ENCODE measurements at regions not wholly inside any gene's neighbourhood (a gene's known extent, or its start where the extent isn't known, plus 50 kb on each side); places are given as distances from the start of the nearest gene placed in this dataset.
A peak's percentile ranks its signal among the peaks of the same experiment; 100 is the strongest.

DNA sequence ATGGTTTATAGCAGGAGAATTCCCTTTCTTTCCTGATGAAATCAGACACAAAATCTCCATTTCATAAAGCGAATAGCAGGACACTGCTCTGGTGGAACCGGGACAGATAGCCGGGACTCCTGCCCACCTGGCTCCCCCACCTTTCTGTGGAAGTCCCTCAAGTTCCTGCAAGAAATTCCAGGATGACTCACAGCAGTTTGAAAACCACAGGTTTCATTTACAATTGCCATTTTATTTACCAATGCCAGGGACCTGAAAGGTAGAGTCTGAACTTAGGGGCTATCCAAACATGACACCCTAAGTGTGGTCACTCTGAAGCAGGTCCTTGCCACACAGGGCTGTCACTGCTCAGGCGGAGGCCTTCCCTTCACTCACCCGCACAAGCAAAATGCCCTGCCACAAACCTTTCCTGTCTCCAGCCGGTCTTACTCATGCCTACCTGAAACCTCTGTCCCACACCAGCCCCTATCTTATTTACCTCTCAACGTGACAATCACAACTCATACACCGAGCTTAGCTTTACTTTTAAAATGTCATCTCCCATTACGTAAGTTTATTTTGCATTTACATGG is 63.3 kb upstream of the TAF1L start:
- TF ChIP-seq CTCF (conservative IDR thresholded peaks at IDR 0.05) = no peak
- no peak for TF ChIP-seq ZFX (IDR thresholded peaks at IDR 0.05)
- H3K27ac ChIP-seq = no peak overlapping the region

DNA sequence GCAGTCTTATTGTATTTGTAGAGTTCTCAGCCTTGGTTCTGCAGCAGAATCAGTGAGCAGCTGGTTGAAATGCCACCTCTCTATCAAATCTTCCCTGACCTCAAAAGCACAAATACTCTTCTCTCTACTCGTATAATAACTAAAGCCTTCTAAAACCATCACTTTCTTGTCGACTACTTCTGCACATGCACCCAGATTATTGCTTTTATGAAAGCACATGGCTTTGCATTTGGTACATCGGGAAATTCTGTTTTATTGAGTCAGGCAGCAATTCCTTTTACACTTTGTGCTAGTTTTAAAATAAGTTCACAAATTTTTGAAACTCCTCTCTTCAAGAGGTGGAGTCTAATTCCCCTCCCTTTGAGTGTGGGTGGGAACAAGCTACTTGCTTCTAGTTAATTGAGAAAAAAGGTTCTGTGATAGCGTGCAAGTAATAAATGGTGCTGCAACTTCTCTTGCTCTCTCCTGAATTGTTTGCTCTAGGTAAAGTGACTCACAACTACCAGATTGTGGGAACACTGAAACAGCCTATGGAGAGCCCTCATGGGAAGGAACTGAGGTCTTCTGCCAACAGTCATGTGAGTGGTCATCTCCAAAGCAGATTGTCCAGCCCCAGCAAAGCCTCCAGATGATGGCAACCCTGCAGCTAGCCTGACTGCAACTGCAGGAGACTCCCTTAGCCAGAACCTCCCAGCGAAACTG is 66.0 kb upstream of the TAF1L start:
- TF ChIP-seq ZFX (IDR thresholded peaks at IDR 0.05) (no peak), CTCF (conservative IDR thresholded peaks at IDR 0.05) (no peak)
- H3K27ac ChIP-seq = no peak overlapping the region

DNA sequence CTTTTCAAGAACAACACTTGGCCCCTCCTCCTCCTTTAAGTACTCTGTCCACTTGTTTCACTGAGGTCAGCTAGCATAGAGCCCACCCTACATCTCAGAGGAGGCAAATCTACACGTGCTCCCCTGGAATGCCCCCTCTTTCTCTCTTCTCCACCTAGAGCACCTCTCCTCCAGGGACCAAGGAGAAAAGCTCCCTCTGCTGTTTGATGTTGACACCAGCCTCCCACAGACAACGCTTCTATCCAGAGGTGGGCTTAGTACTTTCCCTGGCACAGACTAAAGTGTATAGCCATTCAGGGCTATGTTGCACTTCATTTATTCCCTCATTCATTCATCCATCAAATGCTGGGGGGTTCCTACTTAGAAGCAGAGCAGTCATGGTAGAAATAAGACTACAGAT is 68.2 kb upstream of the TAF1L start:
- TF ChIP-seq ZFX (IDR thresholded peaks at IDR 0.05) (no peak), CTCF (conservative IDR thresholded peaks at IDR 0.05) (peak; percentile 20; the same call in 1 of the 2 replicates)
- no peak overlapping the region for H3K27ac ChIP-seq

DNA sequence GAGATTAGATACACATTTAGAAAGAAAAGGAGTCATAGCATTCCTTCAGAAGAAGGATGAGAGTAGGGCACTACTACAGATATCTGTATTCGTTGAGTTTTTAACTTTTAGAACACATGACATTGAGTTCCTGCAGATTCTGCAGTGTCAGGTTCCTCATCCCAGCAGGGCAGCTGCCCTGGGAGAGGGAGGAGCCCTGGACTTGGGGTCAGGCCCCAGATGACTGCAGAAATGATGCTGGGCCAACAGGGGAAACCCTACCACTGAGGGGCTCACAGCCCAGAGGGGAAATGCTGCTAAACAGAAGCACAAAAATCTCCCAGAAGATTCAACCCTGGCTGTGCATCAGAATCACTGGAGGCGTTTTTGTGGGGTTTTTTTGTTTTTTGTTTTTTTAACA is 68.9 kb upstream of the TAF1L start:
- TF ChIP-seq CTCF (conservative IDR thresholded peaks at IDR 0.05) (no peak), ZFX (IDR thresholded peaks at IDR 0.05) (no peak)
- H3K27ac ChIP-seq = no peak overlapping the region

- TF ChIP-seq CTCF (conservative IDR thresholded peaks at IDR 0.05) = no peak
- no peak for TF ChIP-seq ZFX (IDR thresholded peaks at IDR 0.05)
- no peak overlapping the region for H3K27ac ChIP-seq
These were observed 69.6 kb upstream of the TAF1L start for GRCh38 chr9:32705059-32705458.

DNA sequence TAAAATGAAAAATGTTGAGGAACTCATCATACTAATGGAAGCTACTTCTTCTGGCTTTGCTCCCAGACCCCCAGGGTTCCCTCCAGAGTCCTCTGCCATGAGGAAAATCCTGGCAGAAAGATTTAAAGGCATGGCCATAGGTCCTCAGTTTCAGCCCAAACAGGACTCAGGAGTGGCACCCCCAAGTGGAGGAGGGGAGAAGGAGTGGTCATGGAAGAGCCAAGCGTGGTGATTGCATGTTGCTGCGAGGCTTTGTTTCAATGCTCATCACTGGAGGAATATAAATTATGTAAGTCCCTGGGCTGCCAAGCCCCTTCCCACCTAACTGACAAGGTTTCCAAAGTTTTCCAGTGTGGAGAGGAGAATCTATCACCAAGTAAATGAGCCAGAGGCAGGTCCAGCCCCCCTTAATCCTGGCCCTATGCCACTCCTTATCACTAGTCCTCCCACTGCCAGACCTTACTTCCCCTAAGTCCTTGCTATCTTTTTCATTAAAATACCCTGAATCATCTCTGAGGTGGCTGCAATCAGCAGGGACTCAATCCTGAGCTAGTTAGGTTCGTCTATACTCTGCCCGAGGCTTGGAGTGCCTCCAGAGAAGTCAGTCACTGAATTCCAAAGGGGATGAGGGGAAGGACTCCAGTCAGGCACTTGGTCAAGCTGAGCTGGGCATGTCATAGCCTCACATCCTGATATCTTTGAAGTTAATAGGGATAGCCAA is 70.7 kb upstream of the TAF1L start:
- no peak overlapping the region for H3K27ac ChIP-seq
- TF ChIP-seq ZFX (IDR thresholded peaks at IDR 0.05) = no peak
- no peak for TF ChIP-seq CTCF (conservative IDR thresholded peaks at IDR 0.05)

DNA sequence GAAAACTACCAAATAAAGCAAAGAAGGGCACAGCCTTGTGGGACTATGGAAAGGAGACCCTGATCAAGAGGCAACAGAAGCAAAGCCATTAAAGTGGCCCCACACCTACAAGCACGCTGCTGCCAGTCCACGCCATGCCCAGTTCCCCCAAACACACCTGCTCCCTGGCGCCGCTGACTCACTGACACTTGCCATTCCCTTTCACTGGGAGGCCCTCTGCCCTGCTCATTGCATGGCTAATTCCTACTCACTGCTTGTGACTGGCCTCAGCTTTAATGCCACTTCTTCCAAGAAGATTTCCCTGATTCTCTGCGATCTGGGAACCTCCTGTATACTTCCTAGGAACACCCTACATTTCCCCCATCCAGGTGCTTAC is 71.2 kb upstream of the TAF1L start:
- TF ChIP-seq CTCF (conservative IDR thresholded peaks at IDR 0.05) = no peak
- TF ChIP-seq ZFX (IDR thresholded peaks at IDR 0.05) = no peak
- no peak overlapping the region for H3K27ac ChIP-seq
